GM18868 (cell line): ENCODE measurements at regions not wholly inside any gene's neighbourhood (a gene's known extent, or its start where the extent isn't known, plus 50 kb on each side); places are given as distances from the start of the nearest gene placed in this dataset.
"Not testable (repeated sequence)": the region's sequence is repeated elsewhere in the genome, so short reads cannot be mapped to it uniquely, and the experiment has no call there.

ENCODE experiments used
- ATAC-seq: cut with Tn5 transposase; IDR thresholded peaks from one replicate; pipeline ENCODE4 v1.9.1; 2021; ENCODE audit warnings: mild to moderate bottlenecking, moderate library complexity; ENCODE audit not compliant: unreplicated experiment

DNA sequence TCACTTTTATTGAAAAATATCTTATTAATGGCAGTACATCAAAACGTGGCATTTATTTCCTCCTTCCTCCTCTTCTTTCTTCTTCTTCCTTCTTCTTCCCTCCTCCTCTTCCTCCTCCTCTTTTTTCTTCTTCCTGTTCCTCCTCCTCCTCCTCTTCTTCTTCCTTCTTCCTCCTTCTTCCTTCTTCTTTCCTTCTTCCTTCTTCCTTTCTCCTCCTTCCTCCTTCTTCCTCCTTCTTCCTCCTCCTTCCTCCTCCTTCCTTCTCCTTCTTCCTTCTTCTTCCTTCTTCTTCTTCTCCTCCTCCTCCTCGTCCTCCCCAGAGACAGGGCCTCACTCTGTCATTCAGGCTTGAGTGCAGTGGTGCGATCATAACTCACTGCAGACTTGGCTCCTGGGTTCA lies 457.2 kb downstream of the AEBP2 start:
- no peak for ATAC-seq

DNA sequence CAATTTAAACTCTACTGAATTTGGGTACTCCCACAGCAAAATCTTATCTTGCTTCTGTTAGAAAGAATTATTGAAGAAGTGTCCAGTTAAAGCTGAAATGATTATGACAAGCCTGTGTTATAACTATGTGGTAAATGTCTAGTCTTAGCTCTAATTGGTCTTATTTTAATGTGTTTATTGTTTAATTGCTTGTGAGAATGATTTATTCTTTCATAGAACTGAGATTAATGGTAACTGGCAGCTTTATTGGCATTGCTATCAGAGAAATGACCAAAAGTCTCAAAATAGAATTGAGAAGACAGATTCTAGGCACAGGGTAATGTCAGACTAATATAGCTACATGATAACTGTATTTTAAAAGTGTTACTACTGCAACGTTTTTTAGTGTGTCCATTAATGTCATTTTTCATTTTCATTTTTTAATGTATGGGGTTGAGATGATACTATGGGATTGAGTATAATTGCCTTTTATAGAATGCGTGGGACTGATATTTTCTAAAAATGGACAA lies 458.7 kb downstream of the AEBP2 start:
- ATAC-seq, result no peak

DNA sequence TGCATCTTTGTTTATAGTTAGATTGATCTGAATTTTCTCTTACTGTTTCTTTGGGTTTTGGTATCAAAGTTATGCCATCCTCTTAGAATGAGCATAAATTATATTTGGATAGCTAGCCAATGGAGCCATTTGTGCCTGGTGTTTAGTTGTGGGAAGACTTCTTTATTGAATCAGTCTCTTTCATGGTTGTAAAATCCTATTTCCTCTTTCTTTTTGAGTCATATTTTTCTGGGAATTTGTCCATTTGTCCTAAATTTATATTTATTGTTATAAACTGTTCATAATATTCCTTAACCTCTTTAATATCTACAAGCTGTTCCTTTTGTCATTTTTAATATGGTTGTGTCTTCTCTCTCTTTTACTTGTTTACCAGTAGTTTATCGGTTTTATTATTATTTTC lies 462.5 kb downstream of the AEBP2 start:
- no peak for ATAC-seq

DNA sequence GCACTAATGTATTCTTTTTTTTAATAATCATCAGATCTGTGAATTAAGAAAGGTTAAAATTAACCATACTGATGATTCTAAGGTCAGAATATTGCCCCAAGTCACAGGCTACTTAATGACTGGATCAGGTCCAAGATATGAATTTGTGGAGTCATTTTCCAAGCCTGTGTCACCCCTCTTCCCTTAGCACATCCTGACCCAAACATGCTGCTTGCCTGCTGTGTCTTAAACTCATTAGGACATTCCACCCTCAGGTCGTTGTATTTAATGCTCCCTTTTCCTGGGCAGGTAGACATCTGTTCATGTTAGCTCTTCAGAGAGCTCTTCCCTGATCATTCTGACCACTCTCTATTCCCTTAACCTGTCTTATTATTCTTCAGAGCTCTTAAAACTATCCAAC lies 463.5 kb upstream of the PDE3A start:
- no peak for ATAC-seq

DNA sequence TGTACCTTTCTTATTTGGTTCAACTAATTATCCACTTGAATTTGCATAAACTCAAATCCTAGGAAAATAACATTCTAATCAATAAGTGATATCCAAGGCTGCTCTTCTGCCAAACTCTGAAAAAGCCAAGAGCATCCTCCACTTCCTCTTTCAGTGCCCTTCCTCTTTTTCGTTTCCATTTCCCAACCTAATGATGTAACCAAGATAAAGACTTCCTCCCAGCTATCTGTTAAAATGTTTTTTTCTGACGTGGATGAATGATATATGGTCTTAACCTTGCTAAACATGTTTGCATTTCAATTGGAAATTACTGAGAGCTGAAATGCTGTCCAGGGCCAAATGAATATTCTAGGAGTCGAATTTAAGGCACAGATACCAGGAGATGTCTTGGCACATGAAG lies 459.5 kb upstream of the PDE3A start:
- peak; percentile 45 for ATAC-seq

DNA sequence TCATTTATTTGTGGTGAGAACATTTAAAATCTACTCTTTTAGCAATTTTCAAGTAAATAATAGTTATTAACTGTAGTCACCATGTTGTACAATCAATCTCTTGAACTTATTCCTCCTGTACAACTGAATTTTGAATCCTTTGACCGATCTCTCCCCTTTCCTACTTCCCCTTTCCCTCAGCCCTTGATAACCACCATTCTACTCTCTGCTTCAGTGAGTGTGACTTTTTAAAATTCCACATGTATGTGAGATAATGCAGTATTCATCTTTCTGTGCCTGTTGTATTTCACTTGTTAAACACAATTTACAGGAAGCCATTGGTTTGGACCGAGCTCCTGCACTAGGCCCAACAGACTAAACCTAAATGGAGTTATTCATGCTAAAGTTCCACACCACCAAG lies 458.9 kb upstream of the PDE3A start:
- ATAC-seq, result peak; percentile 58

- ATAC-seq, result no peak
These were observed 457.7 kb upstream of the PDE3A start for GRCh38 chr12:19910681-19911080.

DNA sequence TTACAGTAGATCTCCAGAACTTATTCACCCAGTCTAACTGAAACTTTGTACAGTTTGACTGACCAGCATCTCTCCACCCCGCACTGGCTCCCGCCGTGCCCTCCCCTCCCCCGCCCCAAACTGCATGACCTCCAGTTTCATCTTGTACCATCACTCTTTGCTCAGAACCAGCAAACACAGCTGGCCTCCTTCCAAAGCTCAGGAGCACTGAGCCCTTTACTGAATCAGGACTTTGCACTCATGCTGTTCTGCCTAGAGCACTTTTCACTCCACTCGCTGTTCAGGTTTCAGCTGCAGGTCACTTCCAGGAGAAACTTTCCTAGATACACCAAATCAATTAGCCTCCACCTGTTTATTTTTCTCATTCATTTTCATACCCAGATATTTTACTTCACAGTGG lies 455.3 kb upstream of the PDE3A start:
- ATAC-seq, result no peak

GRCh38 chr12:19915392-19916195 lies 452.7 kb upstream of the PDE3A start:
- ATAC-seq, result peak; percentile 70

DNA sequence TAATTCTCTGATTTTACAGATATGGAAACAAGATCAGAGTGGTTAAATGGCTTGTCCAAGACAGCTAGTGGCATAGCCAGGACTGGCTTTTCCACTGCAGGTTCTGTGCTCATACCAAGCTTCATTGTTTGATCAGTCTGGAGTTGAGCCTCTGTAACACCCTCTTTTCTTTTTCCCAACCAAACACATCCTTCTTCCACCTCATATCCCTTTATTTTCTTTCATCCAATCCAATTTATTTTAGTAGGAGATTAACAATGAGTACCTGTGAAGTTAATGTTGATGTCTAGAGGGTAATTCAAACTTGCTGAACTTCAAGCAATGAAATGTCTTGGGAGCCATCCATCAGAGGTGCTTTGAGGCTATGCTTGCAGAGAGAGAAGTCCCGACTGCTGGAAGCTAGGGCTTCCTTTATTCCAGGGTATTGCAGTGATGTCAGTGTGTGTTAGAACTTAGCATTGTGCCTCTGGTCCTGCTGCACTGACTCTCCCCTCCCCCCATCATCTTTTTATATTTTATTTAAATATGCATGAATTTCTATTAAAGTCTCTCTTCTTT lies 452.1 kb upstream of the PDE3A start:
- no peak for ATAC-seq

- peak; percentile 70 for ATAC-seq
These were observed 451.4 kb upstream of the PDE3A start for GRCh38 chr12:19916974-19917373.

DNA sequence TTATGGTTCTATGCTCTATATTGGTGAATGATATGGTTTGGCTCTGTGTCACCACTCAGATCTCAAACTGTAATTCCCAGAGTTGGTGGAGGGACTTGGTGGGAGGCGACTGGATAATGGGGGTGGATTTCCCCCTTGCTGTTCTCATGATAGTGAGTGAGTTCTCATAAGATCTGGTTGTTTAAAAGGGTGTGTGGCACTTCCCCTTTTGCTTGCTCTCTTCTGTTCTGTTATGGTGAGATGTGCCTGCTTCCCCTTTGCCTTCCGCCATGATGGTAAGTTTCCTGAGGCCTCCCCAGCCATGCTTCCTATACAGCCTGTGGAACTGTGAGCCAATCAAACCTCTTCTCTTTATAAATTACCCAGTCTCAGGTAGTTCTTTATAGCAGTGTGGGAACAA lies 446.6 kb upstream of the PDE3A start:
- not testable (repeated sequence) for ATAC-seq

DNA sequence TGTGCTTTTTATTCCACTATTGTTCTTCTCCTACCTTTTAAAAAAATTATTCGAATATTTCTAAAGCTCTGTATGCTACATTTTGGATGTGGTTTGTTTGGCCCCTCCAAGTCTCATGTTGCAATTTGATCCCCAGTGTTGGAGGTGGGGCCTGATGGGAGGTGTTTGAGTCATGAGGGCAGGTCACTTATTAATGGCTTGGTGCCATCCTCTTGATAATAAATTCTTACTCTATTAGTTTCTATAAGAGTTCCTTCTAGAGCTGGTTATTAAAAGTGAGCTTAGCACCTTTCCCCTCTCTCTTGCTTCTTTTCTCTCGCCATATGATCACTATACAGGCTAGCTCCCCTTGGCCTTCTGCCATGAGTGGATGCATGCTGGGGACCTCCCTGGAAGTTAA lies 445.6 kb upstream of the PDE3A start:
- no peak for ATAC-seq

DNA sequence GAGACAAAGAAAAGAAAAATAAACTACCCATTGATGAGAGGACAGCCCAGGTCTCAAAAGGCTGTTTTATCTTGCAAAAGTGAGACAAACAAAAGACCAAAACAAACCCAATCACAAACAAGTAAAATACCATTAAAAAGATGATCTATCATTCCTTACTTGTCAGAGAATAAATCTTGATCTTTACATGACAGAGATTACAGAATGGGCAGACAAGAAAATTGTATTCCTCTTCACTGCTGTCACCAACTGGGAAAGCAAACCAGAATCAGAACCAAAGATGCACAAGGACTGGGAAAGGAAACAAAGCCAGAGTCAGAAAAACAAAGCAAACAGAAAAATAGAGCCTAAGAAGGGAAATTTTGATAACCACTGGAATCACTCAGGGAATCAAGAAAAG lies 444.0 kb upstream of the PDE3A start:
- ATAC-seq, result no peak

GRCh38 chr12:19925841-19926240 lies 442.5 kb upstream of the PDE3A start:
- ATAC-seq, result no peak

DNA sequence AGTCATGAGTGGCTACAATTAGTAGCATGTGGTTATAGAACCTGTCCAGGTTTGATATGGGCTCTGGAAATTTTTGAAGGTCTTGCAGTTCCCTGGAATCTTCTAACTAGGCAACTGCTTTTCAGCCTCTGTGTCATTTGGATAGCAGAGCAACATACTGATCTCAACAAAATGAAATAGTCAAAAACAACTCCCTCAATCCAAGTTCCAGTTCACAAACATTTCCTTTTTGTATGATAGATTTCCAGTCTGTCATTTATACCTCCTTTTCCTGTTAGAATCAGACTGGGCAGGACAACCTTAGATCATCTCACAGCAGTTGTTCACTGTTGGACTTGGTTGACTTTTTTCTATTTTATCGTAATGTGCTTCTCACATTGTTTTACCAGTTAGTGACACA lies 442.1 kb upstream of the PDE3A start:
- ATAC-seq, result no peak

DNA sequence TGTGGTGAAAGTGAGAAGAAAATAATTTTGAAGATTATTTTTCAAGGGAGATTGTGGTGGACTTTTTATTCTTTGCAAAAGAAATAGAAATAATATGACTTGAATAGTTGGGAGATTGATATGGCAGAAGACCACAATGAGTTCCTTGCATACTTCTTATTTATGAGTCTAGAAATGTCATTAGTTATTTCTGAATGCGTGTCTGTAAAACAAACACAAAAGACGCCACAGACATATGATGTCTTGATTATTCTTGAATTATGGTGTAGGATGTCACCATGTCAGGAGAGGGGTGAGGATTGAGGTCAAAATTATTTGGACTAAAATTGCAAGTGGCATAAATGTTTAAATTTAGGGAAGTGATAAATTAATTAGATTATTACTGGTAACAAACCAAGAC lies 440.7 kb upstream of the PDE3A start:
- ATAC-seq, result no peak

GRCh38 chr12:19932413-19932812 lies 435.9 kb upstream of the PDE3A start:
- no peak for ATAC-seq

DNA sequence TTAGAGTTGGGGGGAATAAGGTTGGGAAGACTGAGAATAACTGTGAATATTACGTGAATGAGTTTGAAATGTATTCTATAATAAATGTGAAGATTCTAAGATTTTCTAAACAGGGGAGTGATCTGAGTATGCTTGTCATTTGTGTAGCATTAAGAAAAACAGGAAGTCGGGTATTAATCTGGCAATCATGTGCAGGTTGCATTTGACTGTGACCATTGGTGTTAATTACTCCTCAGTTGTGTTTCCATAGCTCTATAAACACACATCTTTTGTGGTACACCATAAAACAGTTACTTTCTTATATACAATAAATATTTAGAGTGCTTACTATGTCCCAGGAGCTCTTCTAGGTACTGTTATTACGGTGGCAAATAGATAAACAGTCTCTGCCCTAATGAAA lies 434.4 kb upstream of the PDE3A start:
- ATAC-seq, result peak; percentile 40

DNA sequence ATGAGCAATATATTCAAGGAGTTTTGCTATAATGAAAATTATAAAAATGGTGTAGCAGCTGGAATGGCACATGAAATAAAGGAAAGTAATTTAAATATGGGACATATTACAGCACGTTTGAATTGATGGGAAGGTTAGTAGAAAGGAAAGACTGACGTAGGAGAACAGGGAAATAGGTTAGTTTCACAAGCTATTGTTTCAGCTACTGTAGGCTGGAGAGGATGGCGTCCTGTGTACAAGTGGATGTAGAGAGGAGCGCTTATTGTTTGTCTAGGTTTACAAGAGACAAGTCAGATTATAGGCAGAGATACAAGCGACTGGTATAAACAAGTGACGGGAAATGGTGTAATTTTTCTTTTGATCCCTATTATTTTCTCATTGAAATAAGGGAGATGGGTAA lies 431.2 kb upstream of the PDE3A start:
- no peak for ATAC-seq

DNA sequence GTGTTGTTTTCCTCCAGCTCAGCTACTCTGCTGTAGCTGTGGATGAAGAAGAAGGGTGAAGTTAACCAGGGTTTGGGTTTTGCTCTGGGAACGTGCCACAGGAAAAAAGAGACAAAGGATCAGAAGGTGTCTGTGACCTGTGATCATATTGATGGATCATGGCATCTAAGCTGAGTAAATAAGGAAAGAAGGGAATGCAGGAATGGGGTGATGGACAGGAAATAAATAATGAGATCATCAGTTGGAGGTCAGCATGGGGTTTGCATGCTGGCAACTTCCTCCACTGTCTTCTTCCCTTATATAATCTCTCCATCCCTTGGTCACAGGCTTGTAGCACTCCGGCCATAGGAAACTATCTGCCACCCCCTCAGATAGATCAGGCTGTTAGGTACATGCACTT lies 430.3 kb upstream of the PDE3A start:
- no peak for ATAC-seq

GRCh38 chr12:19938491-19938890 lies 429.8 kb upstream of the PDE3A start:
- ATAC-seq, result no peak

DNA sequence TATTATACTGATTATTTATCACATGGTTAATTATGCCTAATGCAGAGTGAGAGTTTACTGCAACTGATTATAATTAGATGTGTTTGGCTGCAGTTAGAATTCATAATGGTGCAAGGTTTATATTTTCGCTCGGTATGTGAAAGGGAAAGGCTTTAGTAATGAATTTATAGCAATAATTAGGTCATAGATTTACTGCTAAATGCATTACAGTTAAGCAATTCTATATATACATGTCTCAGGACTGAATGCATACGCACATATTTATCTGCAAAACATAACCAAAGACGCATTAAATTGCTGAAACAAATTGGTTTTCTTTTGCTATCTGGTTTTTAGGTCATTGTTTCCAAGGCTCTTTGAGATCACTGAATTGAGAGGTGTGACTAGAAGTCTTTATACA lies 428.1 kb upstream of the PDE3A start:
- ATAC-seq, result no peak
